Loucy (cell line): ENCODE measurements at regions not wholly inside any gene's neighbourhood (a gene's known extent, or its start where the extent isn't known, plus 50 kb on each side); places are given as distances from the start of the nearest gene placed in this dataset.

Experiments used
- EZH2phosphoT487 ChIP-seq: fragments of 200-600 bp; IDR thresholded peaks from 2 replicates; pipeline ENCODE4 v1.6.1; 2018; ENCODE audit warnings: antibody characterized with exemption, mild to moderate bottlenecking, moderate library complexity, borderline replicate concordance
- TF ChIP-seq, protein P1 (sequence below): fragments of 200-600 bp; sonication (generic); conservative IDR thresholded peaks from 2 replicates; pipeline ENCODE4 v1.5.1; 2014; ENCODE audit warnings: mild to moderate bottlenecking, antibody characterized with exemption, low read length

DNA sequence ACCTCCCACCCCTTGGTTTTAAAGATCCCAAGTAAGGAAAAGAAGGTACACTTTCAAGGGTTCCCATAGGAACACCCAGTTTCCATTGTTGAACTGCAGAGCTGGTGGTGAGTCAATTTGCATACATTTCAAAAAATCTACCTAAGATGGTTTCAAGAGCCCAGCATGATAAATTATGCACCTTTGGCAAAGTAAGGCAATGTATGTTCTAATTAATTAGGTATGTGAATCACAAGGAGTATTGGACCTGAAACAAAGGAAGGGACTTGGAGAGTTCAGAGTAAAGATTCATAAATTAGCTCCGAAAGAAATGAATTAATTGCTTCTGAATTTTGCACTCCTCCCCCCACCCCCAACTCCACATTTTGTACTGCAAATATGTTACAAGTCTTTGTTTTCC lies 459.7 kb downstream of the LRATD1 start:
- TF ChIP-seq, protein P1, sequence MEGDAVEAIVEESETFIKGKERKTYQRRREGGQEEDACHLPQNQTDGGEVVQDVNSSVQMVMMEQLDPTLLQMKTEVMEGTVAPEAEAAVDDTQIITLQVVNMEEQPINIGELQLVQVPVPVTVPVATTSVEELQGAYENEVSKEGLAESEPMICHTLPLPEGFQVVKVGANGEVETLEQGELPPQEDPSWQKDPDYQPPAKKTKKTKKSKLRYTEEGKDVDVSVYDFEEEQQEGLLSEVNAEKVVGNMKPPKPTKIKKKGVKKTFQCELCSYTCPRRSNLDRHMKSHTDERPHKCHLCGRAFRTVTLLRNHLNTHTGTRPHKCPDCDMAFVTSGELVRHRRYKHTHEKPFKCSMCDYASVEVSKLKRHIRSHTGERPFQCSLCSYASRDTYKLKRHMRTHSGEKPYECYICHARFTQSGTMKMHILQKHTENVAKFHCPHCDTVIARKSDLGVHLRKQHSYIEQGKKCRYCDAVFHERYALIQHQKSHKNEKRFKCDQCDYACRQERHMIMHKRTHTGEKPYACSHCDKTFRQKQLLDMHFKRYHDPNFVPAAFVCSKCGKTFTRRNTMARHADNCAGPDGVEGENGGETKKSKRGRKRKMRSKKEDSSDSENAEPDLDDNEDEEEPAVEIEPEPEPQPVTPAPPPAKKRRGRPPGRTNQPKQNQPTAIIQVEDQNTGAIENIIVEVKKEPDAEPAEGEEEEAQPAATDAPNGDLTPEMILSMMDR: no peak
- no peak for TF ChIP-seq EZH2phosphoT487
